ENCODE measurements at regions not wholly inside any gene's neighbourhood (a gene's known extent, or its start where the extent isn't known, plus 50 kb on each side); places are given as distances from the start of the nearest gene placed in this dataset.

GRCh38 chr15:39092354-39092753 lies 488.5 kb upstream of the THBS1 start:
- H3K4me3 ChIP-seq (ENCODE audit: low read length), result no peak overlapping the region
- H3K36me3 ChIP-seq (ENCODE audit: insufficient read depth, low read length), result no peaks in the 10 kb centered on the region
- H3K27me3 ChIP-seq (ENCODE audit: control insufficient read depth, insufficient read depth, low read length), result no peaks in the 10 kb centered on the region
- H3K4me2 ChIP-seq (ENCODE audit: low read length), result no peak overlapping the region
- no peaks in the 10 kb centered on the region for H3K9me3 ChIP-seq (replicated peaks; ENCODE audit: low read length)
- H3K9ac ChIP-seq (ENCODE audit: low read depth, low read length), result no peak overlapping the region
- peaks cover 8% of the 10 kb centered on the region for H3K4me1 ChIP-seq (ENCODE audit: control insufficient read depth, insufficient read depth, low read length)

GRCh38 chr15:39092761-39093160 lies 488.1 kb upstream of the THBS1 start:
- H3K9ac ChIP-seq (ENCODE audit: low read depth, low read length), result no peak overlapping the region
- no peaks in the 10 kb centered on the region for H3K27me3 ChIP-seq (ENCODE audit: control insufficient read depth, insufficient read depth, low read length)
- peaks cover 8% of the 10 kb centered on the region for H3K4me1 ChIP-seq (ENCODE audit: control insufficient read depth, insufficient read depth, low read length)
- H3K36me3 ChIP-seq (ENCODE audit: insufficient read depth, low read length), result no peaks in the 10 kb centered on the region
- no peaks in the 10 kb centered on the region for H3K9me3 ChIP-seq (replicated peaks; ENCODE audit: low read length)
- no peak overlapping the region for H3K4me3 ChIP-seq (ENCODE audit: low read length)
- H3K4me2 ChIP-seq (ENCODE audit: low read length), result no peak overlapping the region

- Histone ChIP-seq H3K27me3 (ENCODE audit: control insufficient read depth, insufficient read depth, low read length) (no peaks in the 10 kb centered on the region), H3K4me2 (ENCODE audit: low read length) (no peak overlapping the region), H3K36me3 (ENCODE audit: insufficient read depth, low read length) (no peaks in the 10 kb centered on the region), H3K9me3 (replicated peaks; ENCODE audit: low read length) (no peaks in the 10 kb centered on the region), H3K4me1 (ENCODE audit: control insufficient read depth, insufficient read depth, low read length) (peaks cover 8% of the 10 kb centered on the region), H3K9ac (ENCODE audit: low read depth, low read length) (no peak overlapping the region), H3K4me3 (ENCODE audit: low read length) (no peak overlapping the region)
These were observed 486.8 kb upstream of the THBS1 start for GRCh38 chr15:39094116-39094515.

GRCh38 chr15:39095218-39095879 lies 485.5 kb upstream of the THBS1 start:
- Histone ChIP-seq H3K9ac (ENCODE audit: low read depth, low read length) (no peak overlapping the region), H3K9me3 (replicated peaks; ENCODE audit: low read length) (no peaks in the 10 kb centered on the region), H3K27me3 (ENCODE audit: control insufficient read depth, insufficient read depth, low read length) (no peaks in the 10 kb centered on the region), H3K4me1 (ENCODE audit: control insufficient read depth, insufficient read depth, low read length) (peaks cover 21% of the 10 kb centered on the region), H3K4me2 (ENCODE audit: low read length) (no peak overlapping the region), H3K4me3 (ENCODE audit: low read length) (no peak overlapping the region), H3K36me3 (ENCODE audit: insufficient read depth, low read length) (no peaks in the 10 kb centered on the region)

- H3K36me3 ChIP-seq (ENCODE audit: insufficient read depth, low read length), result no peaks in the 10 kb centered on the region
These were observed 484.2 kb upstream of the THBS1 start for GRCh38 chr15:39096608-39097205.

GRCh38 chr15:39099524-39099923 lies 481.4 kb upstream of the THBS1 start:
- H3K9me3 ChIP-seq (replicated peaks; ENCODE audit: low read length), result no peaks in the 10 kb centered on the region
- H3K4me2 ChIP-seq (ENCODE audit: low read length), result no peak overlapping the region
- H3K4me3 ChIP-seq (ENCODE audit: low read length), result no peak overlapping the region
- no peak overlapping the region for H3K9ac ChIP-seq (ENCODE audit: low read depth, low read length)
- no peaks in the 10 kb centered on the region for H3K36me3 ChIP-seq (ENCODE audit: insufficient read depth, low read length)
- peaks cover 18% of the 10 kb centered on the region for H3K4me1 ChIP-seq (ENCODE audit: control insufficient read depth, insufficient read depth, low read length)
- no peaks in the 10 kb centered on the region for H3K27me3 ChIP-seq (ENCODE audit: control insufficient read depth, insufficient read depth, low read length)

More at GRCh38 chr15:39096608-39097205, 484.2 kb upstream of the THBS1 start:
- Histone ChIP-seq H3K27me3 (ENCODE audit: control insufficient read depth, insufficient read depth, low read length) (no peaks in the 10 kb centered on the region), H3K4me2 (ENCODE audit: low read length) (no peak overlapping the region), H3K9ac (ENCODE audit: low read depth, low read length) (no peak overlapping the region), H3K4me1 (ENCODE audit: control insufficient read depth, insufficient read depth, low read length) (peaks cover 23% of the 10 kb centered on the region), H3K4me3 (ENCODE audit: low read length) (no peak overlapping the region), H3K9me3 (replicated peaks; ENCODE audit: low read length) (no peaks in the 10 kb centered on the region)

- Histone ChIP-seq H3K4me2 (ENCODE audit: low read length) (no peak overlapping the region), H3K27me3 (ENCODE audit: control insufficient read depth, insufficient read depth, low read length) (no peaks in the 10 kb centered on the region), H3K9me3 (replicated peaks; ENCODE audit: low read length) (no peaks in the 10 kb centered on the region), H3K4me3 (ENCODE audit: low read length) (no peak overlapping the region), H3K4me1 (ENCODE audit: control insufficient read depth, insufficient read depth, low read length) (peaks cover 15% of the 10 kb centered on the region), H3K9ac (ENCODE audit: low read depth, low read length) (no peak overlapping the region), H3K36me3 (ENCODE audit: insufficient read depth, low read length) (no peaks in the 10 kb centered on the region)
These were observed 480.7 kb upstream of the THBS1 start for GRCh38 chr15:39100106-39100660.

GRCh38 chr15:39102431-39102830 lies 478.4 kb upstream of the THBS1 start:
- Histone ChIP-seq H3K4me3 (ENCODE audit: low read length) (no peak overlapping the region), H3K9ac (ENCODE audit: low read depth, low read length) (no peak overlapping the region), H3K4me2 (ENCODE audit: low read length) (no peak overlapping the region), H3K9me3 (replicated peaks; ENCODE audit: low read length) (no peaks in the 10 kb centered on the region), H3K4me1 (ENCODE audit: control insufficient read depth, insufficient read depth, low read length) (peaks cover 15% of the 10 kb centered on the region), H3K36me3 (ENCODE audit: insufficient read depth, low read length) (no peaks in the 10 kb centered on the region), H3K27me3 (ENCODE audit: control insufficient read depth, insufficient read depth, low read length) (no peaks in the 10 kb centered on the region)

- Histone ChIP-seq H3K36me3 (ENCODE audit: insufficient read depth, low read length) (no peaks in the 10 kb centered on the region), H3K9ac (ENCODE audit: low read depth, low read length) (no peak overlapping the region), H3K9me3 (replicated peaks; ENCODE audit: low read length) (no peaks in the 10 kb centered on the region), H3K4me1 (ENCODE audit: control insufficient read depth, insufficient read depth, low read length) (no peaks in the 10 kb centered on the region), H3K4me3 (ENCODE audit: low read length) (no peak overlapping the region), H3K4me2 (ENCODE audit: low read length) (no peak overlapping the region), H3K27me3 (ENCODE audit: control insufficient read depth, insufficient read depth, low read length) (no peaks in the 10 kb centered on the region)
These were observed 473.9 kb upstream of the THBS1 start for GRCh38 chr15:39106950-39107349.

GRCh38 chr15:39108021-39108420 lies 472.9 kb upstream of the THBS1 start:
- H3K4me3 ChIP-seq (ENCODE audit: low read length), result no peak overlapping the region
- H3K4me2 ChIP-seq (ENCODE audit: low read length), result no peak overlapping the region
- H3K9ac ChIP-seq (ENCODE audit: low read depth, low read length), result no peak overlapping the region
- H3K36me3 ChIP-seq (ENCODE audit: insufficient read depth, low read length), result no peaks in the 10 kb centered on the region
- H3K9me3 ChIP-seq (replicated peaks; ENCODE audit: low read length), result no peaks in the 10 kb centered on the region
- H3K27me3 ChIP-seq (ENCODE audit: control insufficient read depth, insufficient read depth, low read length), result no peaks in the 10 kb centered on the region
- no peaks in the 10 kb centered on the region for H3K4me1 ChIP-seq (ENCODE audit: control insufficient read depth, insufficient read depth, low read length)

GRCh38 chr15:39110336-39110735 lies 470.5 kb upstream of the THBS1 start:
- Histone ChIP-seq H3K9ac (ENCODE audit: low read depth, low read length) (no peak overlapping the region), H3K36me3 (ENCODE audit: insufficient read depth, low read length) (no peaks in the 10 kb centered on the region), H3K9me3 (replicated peaks; ENCODE audit: low read length) (no peaks in the 10 kb centered on the region), H3K4me3 (ENCODE audit: low read length) (no peak overlapping the region), H3K4me2 (ENCODE audit: low read length) (no peak overlapping the region), H3K27me3 (ENCODE audit: control insufficient read depth, insufficient read depth, low read length) (no peaks in the 10 kb centered on the region), H3K4me1 (ENCODE audit: control insufficient read depth, insufficient read depth, low read length) (no peaks in the 10 kb centered on the region)

GRCh38 chr15:39110746-39111145 lies 470.1 kb upstream of the THBS1 start:
- no peaks in the 10 kb centered on the region for H3K9me3 ChIP-seq (replicated peaks; ENCODE audit: low read length)
- no peaks in the 10 kb centered on the region for H3K27me3 ChIP-seq (ENCODE audit: control insufficient read depth, insufficient read depth, low read length)
- no peaks in the 10 kb centered on the region for H3K4me1 ChIP-seq (ENCODE audit: control insufficient read depth, insufficient read depth, low read length)
- H3K4me3 ChIP-seq (ENCODE audit: low read length), result no peak overlapping the region
- no peak overlapping the region for H3K4me2 ChIP-seq (ENCODE audit: low read length)
- H3K9ac ChIP-seq (ENCODE audit: low read depth, low read length), result no peak overlapping the region
- H3K36me3 ChIP-seq (ENCODE audit: insufficient read depth, low read length), result no peaks in the 10 kb centered on the region

Data from skeletal muscle satellite cell (primary cell).